ENCODE measurements at regions not wholly inside any gene's neighbourhood (a gene's known extent, or its start where the extent isn't known, plus 50 kb on each side); places are given as distances from the start of the nearest gene placed in this dataset.
"Not testable (repeated sequence)": the region's sequence is repeated elsewhere in the genome, so short reads cannot be mapped to it uniquely, and the experiment has no call there.

GRCh38 chr10:29879862-29880261 is 179.5 kb downstream of the JCAD start:
- no peak for DNase-seq

- DNase-seq: no peak
Measured at GRCh38 chr10:29878492-29878891, 180.9 kb downstream of the JCAD start.

- DNase-seq: no peak
Measured at GRCh38 chr10:29877793-29878491, 181.4 kb downstream of the JCAD start.

- DNase-seq: no peak
Measured at GRCh38 chr10:29876008-29876555, 183.3 kb downstream of the JCAD start.

- no peak for DNase-seq
Measured at GRCh38 chr10:29874606-29875269, 184.6 kb downstream of the JCAD start.

- DNase-seq: no peak
Measured at GRCh38 chr10:29873941-29874484, 185.4 kb downstream of the JCAD start.

- no peak for DNase-seq
Measured at GRCh38 chr10:29870522-29871044, 188.8 kb downstream of the JCAD start.

- DNase-seq: no peak
Measured at GRCh38 chr10:29869593-29869992, 189.8 kb downstream of the JCAD start.

- DNase-seq: no peak
Measured at GRCh38 chr10:29866356-29866755, 193.0 kb downstream of the JCAD start.

GRCh38 chr10:29865700-29866355 is 193.6 kb downstream of the JCAD start:
- DNase-seq: no peak

GRCh38 chr10:29862923-29863614 is 196.3 kb downstream of the JCAD start:
- DNase-seq: no peak

- no peak for DNase-seq
Measured at GRCh38 chr10:29861811-29862505, 197.4 kb downstream of the JCAD start.

GRCh38 chr10:29861231-29861630 is 198.2 kb downstream of the JCAD start:
- DNase-seq: not testable (repeated sequence)

- no peak for DNase-seq
Measured at GRCh38 chr10:29860166-29860565, 199.2 kb downstream of the JCAD start.

GRCh38 chr10:29859521-29860130 is 199.8 kb downstream of the JCAD start:
- DNase-seq: no peak

GRCh38 chr10:29858702-29859267 is 200.6 kb downstream of the JCAD start:
- no peak for DNase-seq

- DNase-seq: no peak
Measured at GRCh38 chr10:29857843-29858701, 201.3 kb downstream of the JCAD start.

- DNase-seq: no peak
Measured at GRCh38 chr10:29856295-29856694, 203.1 kb downstream of the JCAD start.

- DNase-seq: no peak
Measured at GRCh38 chr10:29853913-29854312, 205.5 kb downstream of the JCAD start.

- DNase-seq: no peak
Measured at GRCh38 chr10:29851241-29851640, 208.1 kb downstream of the JCAD start.

Measured in stimulated activated CD8-positive, alpha-beta memory T cell treated with anti-CD3 and anti-CD28 coated beads, Interleukin-4, amount 100 ng/mL, for 48 hours (primary cell).